Prostate gland (tissue), 2 donors: ENCODE measurements at regions not wholly inside any gene's neighbourhood (a gene's known extent, or its start where the extent isn't known, plus 50 kb on each side); places are given as distances from the start of the nearest gene placed in this dataset.

ENCODE experiments used
- DNase-seq: peaks from one replicate; pipeline ENCODE4 v3.0.0-alpha.2; 2019; ENCODE audit warnings: low spot score
- H3K27ac ChIP-seq, 2 donors: fragments of 200-600 bp; sonication (generic); 2 replicates each; pipeline ENCODE4 v1.5.1; 2017 to 2019
- H3K27me3 ChIP-seq: fragments of 200-600 bp; sonication (generic); replicated peaks from 2 replicates; pipeline ENCODE4 v1.5.1; 2019; ENCODE audit not compliant: insufficient read depth
- H3K36me3 ChIP-seq, 2 donors: fragments of 200-600 bp; sonication (generic); 1 replicate in 1 of 2; 2 replicates in 1 of 2; pipeline versions ENCODE4 v1.5.1 to v1.8.1; 2017 to 2019
- H3K4me1 ChIP-seq: fragments of 200-600 bp; sonication (generic); replicated peaks from 2 replicates; pipeline ENCODE4 v1.5.1; 2019
- H3K4me3 ChIP-seq, 2 donors: fragments of 200-600 bp; sonication (generic); 2 replicates each; pipeline ENCODE4 v1.5.1; 2017 to 2019
- H3K9me3 ChIP-seq: fragments of 200-600 bp; sonication (generic); 2 replicates; pipeline ENCODE4 v1.5.1; 2017
- CTCF ChIP-seq, 4 experiments: fragments of 200-600 bp in 2 of 4; fragments of 450-650 bp in 2 of 4; sonication (generic) in 2 of 4; IDR thresholded peaks; 1 replicate in 3 of 4; 2 replicates in 1 of 4; pipeline ENCODE4 v1.5.1; 2016 to 2019; ENCODE audit warnings: antibody characterized with exemption in 4 of 4, mild to moderate bottlenecking in 2 of 4, moderate library complexity in 2 of 4
- POLR2A ChIP-seq: fragments of 450-650 bp; IDR thresholded peaks from one replicate; pipeline ENCODE4 v1.6.1; 2016; ENCODE audit warnings: antibody characterized with exemption, mild to moderate bottlenecking
- POLR2AphosphoS5 ChIP-seq: sonication (generic); formaldehyde crosslinking; IDR thresholded peaks from one replicate; pipeline ENCODE4 v1.6.1; 2017; ENCODE audit warnings: antibody characterized with exemption
- WGBS: methylation state at CpG from one replicate; pipeline ENCODE4 v1.1.5; 2018; 5-methylcytosine and 5-hydroxymethylcytosine counted together
- intact Hi-C: fragments of 100-400 bp; cut with DNase I; formaldehyde crosslinking; loops from one replicate; pipeline ENCODE4 v1.14.2; 2022

DNA sequence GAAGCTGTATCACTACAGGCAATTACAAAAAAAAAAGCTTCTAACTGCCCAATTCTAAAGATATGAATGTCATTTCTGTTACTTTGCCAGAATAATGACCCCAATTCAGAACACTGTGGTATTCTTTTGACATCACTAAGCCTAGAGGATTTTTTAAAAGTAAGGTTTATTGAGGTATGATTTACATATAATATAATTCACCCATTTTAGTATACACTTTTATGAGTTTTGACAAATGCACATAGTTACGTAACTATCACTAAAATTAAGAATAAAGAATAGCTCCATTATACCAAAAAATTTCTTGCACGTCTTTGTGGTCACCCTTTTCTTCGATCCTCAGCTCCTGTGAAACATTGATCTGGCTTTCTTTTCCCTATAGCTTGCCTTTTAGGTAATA lies 74.0 kb upstream of the PLSCR5 start:
- H3K27ac ChIP-seq = no peak overlapping the region
- TF ChIP-seq CTCF (IDR thresholded peaks at IDR 0.05) = no peak
- no peak for TF ChIP-seq POLR2A
- no peak for TF ChIP-seq POLR2AphosphoS5
- no peak overlapping the region for H3K4me3 ChIP-seq
- WGBS = 71% methylated on average over 3 of the region's 3 CpGs
- H3K4me1 ChIP-seq = no peaks in the 10 kb centered on the region
- no peak for DNase-seq
- no peaks in the 10 kb centered on the region for H3K27me3 ChIP-seq
- no peaks in the 10 kb centered on the region for H3K9me3 ChIP-seq
- no peaks in the 10 kb centered on the region for H3K36me3 ChIP-seq
- intact Hi-C loops = no loop called here

DNA sequence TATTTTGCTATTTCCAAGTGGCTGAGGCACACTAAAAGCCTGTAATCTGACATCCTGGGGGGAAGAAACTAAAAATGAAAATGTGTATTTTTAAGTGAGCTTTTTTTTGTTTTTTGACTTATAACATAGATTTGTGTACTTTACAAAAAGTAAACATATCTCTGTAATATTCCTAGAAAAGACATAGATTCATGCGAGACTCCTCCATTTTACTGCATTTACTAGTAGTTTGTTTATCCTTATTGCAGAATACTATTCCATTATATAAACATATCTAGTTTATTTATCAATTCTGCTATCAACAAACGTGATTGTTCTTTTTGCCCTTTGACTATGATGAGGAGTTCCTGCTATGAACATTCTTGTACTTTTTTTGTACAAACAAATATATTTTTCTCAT lies 67.8 kb upstream of the PLSCR5 start:
- Histone ChIP-seq H3K36me3 (no peaks in the 10 kb centered on the region), H3K4me3 (no peak overlapping the region), H3K9me3 (no peaks in the 10 kb centered on the region), H3K27me3 (no peaks in the 10 kb centered on the region), H3K27ac (no peak overlapping the region), H3K4me1 (no peaks in the 10 kb centered on the region)
- TF ChIP-seq POLR2AphosphoS5 (no peak), CTCF (IDR thresholded peaks at IDR 0.05) (no peak), POLR2A (no peak)
- DNase-seq = no peak
- intact Hi-C loops = no loop called here
- WGBS = 58% methylated on average over 2 of the region's 2 CpGs

GRCh38 chr3:146664403-146664802 lies 59.3 kb upstream of the PLSCR5 start:
- Histone ChIP-seq H3K4me3 (no peak overlapping the region), H3K9me3 (no peaks in the 10 kb centered on the region), H3K27ac (no peak overlapping the region), H3K36me3 (no peaks in the 10 kb centered on the region), H3K27me3 (no peaks in the 10 kb centered on the region), H3K4me1 (no peaks in the 10 kb centered on the region)
- TF ChIP-seq POLR2A (no peak), CTCF (IDR thresholded peaks at IDR 0.05) (no peak), POLR2AphosphoS5 (no peak)
- intact Hi-C loops = no loop called here
- 65% methylated on average over 4 of the region's 4 CpGs for WGBS
- DNase-seq = no peak

DNA sequence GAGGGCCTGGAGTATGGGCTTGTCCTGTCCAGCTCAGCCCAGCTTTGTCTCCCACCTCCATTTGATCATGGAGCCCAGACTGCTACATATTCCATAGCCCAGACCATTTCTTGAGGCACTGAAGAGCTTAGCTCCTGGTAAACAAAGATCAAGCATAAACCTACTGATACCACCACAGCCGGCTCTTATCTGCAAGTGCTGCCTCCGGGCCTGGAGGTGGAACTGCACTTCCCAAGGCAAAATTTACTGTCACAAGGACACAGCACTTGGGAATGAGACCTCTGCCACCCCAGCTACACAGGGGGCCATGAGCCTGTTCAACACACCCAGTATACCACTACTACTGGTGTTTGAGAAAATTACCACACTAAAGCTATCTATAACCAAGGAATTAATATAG lies 53.7 kb upstream of the PLSCR5 start:
- Histone ChIP-seq H3K4me3 (no peak overlapping the region), H3K27ac (no peak overlapping the region), H3K36me3 (no peaks in the 10 kb centered on the region), H3K27me3 (no peaks in the 10 kb centered on the region), H3K4me1 (no peaks in the 10 kb centered on the region), H3K9me3 (no peaks in the 10 kb centered on the region)
- TF ChIP-seq POLR2AphosphoS5 (no peak), POLR2A (no peak), CTCF (IDR thresholded peaks at IDR 0.05) (no peak)
- intact Hi-C loops = no loop called here
- no peak for DNase-seq
- WGBS = 88% methylated on average over 2 of the region's 2 CpGs

GRCh38 chr3:146655333-146655996 lies 50.3 kb upstream of the PLSCR5 start:
- intact Hi-C loops = no loop called here
- WGBS = 12% methylated on average over 3 of the region's 3 CpGs
- H3K4me3 ChIP-seq = no peak overlapping the region
- no peaks in the 10 kb centered on the region for H3K9me3 ChIP-seq
- no peaks in the 10 kb centered on the region for H3K4me1 ChIP-seq
- no peak for DNase-seq
- H3K27me3 ChIP-seq = no peaks in the 10 kb centered on the region
- H3K36me3 ChIP-seq = no peaks in the 10 kb centered on the region
- TF ChIP-seq POLR2A = no peak
- no peak for TF ChIP-seq POLR2AphosphoS5
- TF ChIP-seq CTCF (IDR thresholded peaks at IDR 0.05) = no peak
- H3K27ac ChIP-seq = no peak overlapping the region
